ENCODE measurements at regions not wholly inside any gene's neighbourhood (a gene's known extent, or its start where the extent isn't known, plus 50 kb on each side); places are given as distances from the start of the nearest gene placed in this dataset.

- peak; percentile 53 for DNase-seq (ENCODE audit: low read depth)
Measured at GRCh38 chr10:52442576-52442975, 128.5 kb downstream of the DKK1 start.

GRCh38 chr10:52443419-52444388, 129.6 kb downstream of the DKK1 start:
- peak; percentile 87 for DNase-seq (ENCODE audit: low read depth)

- DNase-seq (ENCODE audit: low read depth): no peak
Measured at GRCh38 chr10:52446391-52446790, 132.3 kb downstream of the DKK1 start.

DNA sequence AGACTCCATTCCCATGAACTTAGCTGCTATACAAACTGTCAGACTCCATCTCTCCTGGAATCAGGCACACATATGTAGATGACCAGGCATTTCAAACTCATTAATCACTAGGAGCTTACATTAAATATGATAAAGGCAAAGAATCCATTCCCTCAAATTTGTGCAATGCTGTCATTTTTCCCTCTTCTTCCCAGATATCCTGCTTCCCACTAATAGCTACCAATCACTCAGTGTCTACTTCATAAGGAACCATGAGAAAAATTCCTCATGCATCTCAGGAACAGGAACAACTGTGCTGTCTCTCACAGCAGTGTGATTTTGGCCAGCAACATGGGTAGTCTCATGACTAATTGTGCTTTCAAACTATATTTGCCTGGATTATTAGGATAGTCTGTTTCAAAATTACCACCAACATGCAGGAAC, 133.9 kb downstream of the DKK1 start:
- no peak for DNase-seq (ENCODE audit: low read depth)

DNA sequence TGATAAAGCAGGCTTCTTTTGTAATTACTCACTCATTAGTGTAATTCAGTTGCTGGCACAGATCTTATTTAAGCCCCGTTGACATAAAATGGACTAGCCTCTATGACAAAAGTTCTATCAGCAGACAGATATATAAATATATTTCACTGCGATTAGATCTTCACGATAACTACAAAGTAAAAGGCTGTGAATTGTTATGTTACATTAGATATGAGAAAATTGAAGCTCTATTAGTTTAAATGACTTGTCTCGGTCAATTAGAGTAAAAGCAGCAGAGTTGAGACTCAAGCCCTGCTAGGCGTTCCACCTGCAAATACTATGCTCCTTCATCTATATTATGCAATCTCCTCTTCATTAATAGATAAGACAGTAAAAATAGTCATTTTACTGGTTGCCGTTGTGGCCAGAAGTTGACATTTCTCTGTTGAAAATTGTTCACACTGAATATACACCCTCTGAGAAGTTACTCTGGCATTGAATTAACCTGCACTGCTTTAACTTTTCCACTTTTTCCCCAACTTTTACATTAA, 136.7 kb downstream of the DKK1 start:
- no peak for DNase-seq (ENCODE audit: low read depth)

- DNase-seq (ENCODE audit: low read depth): peak; percentile 88
Measured at GRCh38 chr10:52451817-52452216, 137.7 kb downstream of the DKK1 start.

- no peak for DNase-seq (ENCODE audit: low read depth)
Measured at GRCh38 chr10:52452600-52453493, 138.8 kb downstream of the DKK1 start.

- DNase-seq (ENCODE audit: low read depth): peak; percentile 46
Measured at GRCh38 chr10:52453501-52453900, 139.4 kb downstream of the DKK1 start.

DNA sequence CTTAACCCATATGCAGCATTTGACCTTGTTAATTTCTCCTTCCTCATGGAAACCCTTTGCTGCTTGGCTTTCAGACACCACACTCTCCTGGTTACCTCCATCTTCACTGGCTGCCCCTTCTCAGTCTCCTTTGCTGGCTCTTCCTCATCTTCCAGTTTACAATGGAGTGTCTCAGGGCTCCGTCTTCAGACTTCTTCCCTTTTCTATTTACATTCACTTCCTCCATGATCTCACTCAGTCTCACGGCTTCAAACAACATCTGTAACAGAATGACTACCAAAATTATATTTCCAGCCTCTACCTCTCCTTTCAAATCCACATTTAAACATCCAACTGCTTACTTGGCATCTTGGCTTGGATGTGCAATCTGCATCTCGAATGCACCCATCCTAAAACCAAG, 140.4 kb downstream of the DKK1 start:
- DNase-seq (ENCODE audit: low read depth): no peak

- DNase-seq (ENCODE audit: low read depth): no peak
Measured at GRCh38 chr10:52455098-52455497, 141.0 kb downstream of the DKK1 start.

DNA sequence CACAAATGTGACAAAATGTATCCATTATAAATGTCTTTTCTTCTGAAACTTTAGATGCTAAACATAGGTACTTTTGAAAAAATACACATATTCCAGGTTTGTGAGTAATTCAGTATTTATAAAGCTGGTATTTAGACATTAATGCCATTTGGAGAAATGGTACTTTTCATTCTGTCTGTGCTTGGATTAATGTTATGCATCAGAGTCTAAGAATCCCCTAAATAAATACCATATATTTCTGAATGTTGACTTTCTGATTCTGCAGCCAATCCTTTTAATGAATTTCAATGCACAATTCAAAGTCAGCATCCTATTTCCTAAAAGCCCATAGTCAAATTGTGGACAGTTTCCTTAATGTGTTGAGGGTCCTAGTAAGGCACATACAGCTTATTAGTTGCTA, 145.0 kb downstream of the DKK1 start:
- DNase-seq (ENCODE audit: low read depth): no peak

DNA sequence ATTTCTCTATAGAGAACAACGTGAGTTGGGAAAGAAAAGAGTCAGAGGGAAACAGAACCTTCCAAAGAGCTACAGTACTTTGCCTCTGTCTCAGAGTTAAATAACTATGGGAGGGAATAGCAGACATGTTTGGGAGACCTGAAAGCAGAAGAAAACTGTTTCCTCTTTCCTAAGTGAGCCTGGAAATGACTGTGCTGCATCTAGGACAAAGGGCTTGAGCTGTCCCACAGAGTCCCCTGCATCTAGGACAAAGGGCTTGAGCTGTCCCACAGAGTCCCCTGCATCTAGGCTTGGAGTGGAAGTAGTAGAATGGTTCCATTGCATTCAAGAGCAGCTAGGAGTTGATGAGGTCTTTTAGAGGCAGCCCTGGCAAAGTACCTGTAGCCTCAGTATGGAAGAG, 149.7 kb downstream of the DKK1 start:
- DNase-seq (ENCODE audit: low read depth): no peak

DNA sequence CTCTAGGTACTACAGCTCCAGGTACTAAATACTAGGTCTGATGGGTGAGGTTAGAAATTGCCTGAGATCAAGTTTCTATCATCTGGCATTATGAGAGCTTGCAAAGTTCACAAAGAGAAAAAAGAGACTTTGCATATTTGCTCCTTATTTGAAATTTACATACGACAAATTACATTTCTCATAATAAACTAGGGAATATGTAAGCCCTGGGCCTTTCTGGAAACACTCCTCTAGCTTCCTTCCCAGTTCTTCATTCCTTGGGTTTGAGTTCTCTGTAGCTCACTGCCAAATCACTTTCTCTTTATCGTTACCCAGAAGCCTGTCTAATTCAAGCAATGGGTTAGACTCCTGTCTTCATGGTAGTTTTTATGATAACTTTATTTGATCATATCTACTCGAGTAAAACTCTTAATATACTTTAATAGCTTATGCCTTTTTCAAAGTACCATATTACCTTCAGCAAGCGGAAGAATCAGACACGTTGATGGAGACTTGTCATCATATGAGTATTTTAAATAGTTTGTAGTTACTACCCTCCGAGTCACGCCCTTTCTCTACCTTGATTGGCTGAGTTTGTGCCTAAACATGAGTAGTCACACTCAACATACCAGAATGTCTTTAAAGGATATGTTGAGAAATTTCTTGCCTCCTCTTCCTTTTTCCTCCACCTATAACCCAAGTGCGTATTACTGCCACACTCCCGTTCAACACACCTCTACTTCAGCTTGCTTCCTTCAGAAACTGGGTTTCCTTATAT, 150.5 kb downstream of the DKK1 start:
- DNase-seq (ENCODE audit: low read depth): no peak

GRCh38 chr10:52465202-52465601, 151.1 kb downstream of the DKK1 start:
- no peak for DNase-seq (ENCODE audit: low read depth)

DNA sequence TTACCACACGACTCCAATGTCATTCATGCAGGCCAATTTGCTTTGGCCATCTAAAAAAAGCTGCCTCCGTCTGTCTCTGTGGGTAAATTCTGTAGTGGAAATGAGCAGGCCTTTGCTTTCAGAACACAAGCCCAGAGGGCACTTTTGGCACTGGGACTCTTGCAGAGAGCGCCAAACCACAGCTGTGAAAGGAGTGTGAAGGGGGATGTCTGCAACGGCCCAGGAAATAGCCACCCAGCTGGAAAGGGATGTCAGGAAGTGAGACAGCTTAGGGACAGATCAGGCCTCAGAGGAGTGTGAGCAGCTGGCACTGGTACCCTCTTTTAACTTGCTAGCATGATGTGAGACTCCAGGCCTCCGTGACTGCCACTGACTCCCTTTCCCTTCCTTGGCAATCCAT, 152.4 kb downstream of the DKK1 start:
- DNase-seq (ENCODE audit: low read depth): peak; percentile 39

- DNase-seq (ENCODE audit: low read depth): no peak
Measured at GRCh38 chr10:52469970-52470705, 156.1 kb downstream of the DKK1 start.

DNA sequence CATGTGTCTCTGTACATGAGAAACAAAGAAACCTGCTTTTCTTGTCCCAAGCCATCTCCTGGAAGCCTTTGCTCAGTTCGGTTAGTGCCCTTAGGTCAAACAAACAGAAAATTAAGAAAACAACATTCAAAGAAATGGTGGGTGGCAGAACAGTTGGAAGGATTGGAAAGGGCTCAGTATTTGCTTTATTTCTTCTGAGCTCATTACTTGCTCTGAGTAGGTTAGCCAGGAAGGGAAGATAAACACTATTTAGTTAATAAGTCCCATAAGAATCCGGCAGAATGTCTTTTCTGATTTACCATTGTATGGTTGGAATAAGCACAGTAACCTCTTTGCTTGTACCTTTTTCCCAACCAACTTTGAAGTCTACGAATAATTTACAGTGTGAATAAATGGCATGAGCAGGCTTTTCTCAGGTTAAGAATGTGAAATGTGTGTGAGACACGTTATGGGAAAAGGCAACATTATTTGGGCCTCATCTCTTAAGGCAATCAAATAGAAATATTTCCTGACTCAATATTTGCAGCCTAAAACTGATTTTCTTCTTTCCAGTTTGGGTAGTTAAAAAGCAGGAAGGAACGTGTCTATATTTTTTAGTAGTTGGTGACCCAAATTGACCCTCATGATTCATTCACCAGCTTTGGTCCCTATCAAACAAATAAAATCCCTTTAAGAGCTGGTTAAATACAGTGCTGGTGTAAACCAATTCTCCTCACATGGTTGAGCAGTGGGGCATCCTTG, 158.5 kb downstream of the DKK1 start:
- DNase-seq (ENCODE audit: low read depth): no peak

DNA sequence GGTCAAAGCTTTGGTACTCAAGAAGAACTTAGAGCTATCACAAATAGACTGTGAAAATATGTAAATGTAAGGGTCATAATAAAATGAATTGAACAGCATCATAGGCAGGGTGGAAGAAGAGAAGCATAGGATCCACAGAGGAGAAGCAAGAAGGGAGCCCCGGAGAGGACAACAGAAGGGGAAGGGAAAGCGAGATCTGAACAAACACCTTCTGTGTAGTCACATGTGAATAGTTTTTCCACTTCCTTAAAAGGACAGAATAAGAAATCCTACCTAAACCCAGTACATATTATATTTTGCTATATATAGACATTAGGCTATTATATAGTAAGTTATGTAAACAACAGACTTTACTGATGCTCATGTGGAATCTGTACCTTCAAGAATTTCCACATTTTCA, 160.2 kb downstream of the DKK1 start:
- no peak for DNase-seq (ENCODE audit: low read depth)

DNA sequence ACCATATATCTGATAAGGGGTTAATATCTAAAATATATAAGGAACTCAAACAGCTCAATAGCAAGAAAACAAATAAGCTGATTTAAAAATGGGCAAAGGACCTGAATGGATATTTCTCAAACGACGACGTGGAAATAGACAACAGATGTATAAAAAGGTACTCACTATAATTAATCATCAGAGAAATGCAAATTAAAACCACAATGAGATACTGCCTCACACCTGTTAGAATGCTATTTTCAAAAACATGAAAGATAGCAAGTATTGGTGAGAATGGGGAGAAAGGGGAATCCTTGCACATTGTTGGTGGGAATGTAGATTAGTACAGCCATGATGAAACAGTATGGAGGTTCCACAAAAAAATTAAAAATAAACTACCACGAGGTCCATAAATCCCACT, 163.2 kb downstream of the DKK1 start:
- DNase-seq (ENCODE audit: low read depth): no peak

DNA sequence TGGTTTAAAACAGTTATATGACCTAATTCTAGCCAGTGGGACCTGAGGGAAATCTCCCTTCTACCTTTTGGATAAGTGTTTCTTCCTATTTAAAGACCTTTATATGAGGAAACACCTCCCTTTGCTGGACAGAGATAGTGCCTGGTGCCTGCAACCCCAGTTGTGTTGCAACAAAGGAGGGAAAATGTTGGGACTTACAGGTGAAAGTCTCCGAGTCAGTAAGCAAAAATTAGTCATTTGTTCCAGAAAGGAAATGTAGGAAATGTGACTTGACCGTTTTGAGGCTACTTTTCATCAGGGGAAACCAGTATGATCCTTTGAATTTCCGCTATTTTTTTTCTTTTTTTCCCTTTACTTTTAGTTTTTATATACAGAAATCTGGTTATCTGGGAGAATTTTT, 165.5 kb downstream of the DKK1 start:
- no peak for DNase-seq (ENCODE audit: low read depth)
